ENCODE measurements at regions not wholly inside any gene's neighbourhood (a gene's known extent, or its start where the extent isn't known, plus 50 kb on each side); places are given as distances from the start of the nearest gene placed in this dataset.
A peak's percentile ranks its signal among the peaks of the same experiment; 100 is the strongest.

DNA sequence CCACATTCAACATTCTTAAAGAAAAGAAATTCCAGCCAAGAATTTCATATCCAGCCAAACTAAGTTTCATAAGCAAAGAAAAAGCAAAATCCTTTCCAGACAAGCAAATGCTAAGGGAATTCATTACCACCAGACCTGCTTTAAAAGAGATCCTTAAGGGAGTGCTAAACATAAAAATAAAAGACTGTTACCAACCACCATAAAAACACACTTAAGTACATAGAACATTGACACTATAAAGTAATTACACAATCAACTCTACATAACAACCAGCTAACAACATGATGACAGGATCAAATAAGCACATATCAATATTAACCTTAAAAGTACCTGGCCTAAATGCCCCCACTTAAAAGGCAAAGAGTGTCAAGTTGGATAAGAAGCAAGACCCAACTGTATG lies 153.5 kb downstream of the FTCDNL1 start:
- Histone ChIP-seq H3K36me3 (no peaks in the 10 kb centered on the region), H3K27me3 (no peaks in the 10 kb centered on the region), H3K4me1 (no peaks in the 10 kb centered on the region), H3K4me3 (no peak overlapping the region), H3K27ac (no peak overlapping the region), H3K9me3 (no peaks in the 10 kb centered on the region)
- TF ChIP-seq, protein P1, sequence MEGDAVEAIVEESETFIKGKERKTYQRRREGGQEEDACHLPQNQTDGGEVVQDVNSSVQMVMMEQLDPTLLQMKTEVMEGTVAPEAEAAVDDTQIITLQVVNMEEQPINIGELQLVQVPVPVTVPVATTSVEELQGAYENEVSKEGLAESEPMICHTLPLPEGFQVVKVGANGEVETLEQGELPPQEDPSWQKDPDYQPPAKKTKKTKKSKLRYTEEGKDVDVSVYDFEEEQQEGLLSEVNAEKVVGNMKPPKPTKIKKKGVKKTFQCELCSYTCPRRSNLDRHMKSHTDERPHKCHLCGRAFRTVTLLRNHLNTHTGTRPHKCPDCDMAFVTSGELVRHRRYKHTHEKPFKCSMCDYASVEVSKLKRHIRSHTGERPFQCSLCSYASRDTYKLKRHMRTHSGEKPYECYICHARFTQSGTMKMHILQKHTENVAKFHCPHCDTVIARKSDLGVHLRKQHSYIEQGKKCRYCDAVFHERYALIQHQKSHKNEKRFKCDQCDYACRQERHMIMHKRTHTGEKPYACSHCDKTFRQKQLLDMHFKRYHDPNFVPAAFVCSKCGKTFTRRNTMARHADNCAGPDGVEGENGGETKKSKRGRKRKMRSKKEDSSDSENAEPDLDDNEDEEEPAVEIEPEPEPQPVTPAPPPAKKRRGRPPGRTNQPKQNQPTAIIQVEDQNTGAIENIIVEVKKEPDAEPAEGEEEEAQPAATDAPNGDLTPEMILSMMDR (IDR thresholded peaks at IDR 0.05), result no peak
- DNase-seq (no peak), FAIRE-seq (no peak), ATAC-seq (no peak)
- intact Hi-C loops (cut with DNase I), result no loop called here

DNA sequence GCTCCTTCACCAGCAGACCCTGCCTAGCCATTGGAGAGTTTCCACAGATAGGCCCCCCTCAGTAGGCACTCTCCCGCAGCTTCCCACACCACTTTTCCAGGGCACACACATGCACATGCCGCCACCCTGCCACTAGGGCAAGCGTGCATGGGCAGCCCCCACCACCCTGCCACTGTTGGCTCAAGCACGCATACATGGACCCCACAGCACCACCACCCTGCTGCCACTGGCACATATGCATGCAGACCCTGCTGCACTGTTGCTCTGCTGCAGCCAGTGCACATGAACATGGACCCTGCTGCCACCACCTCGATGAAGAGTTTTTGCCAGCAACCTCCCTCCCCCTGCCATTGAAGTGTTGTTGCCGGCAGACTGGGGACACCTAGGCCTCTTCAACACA lies 154.9 kb downstream of the FTCDNL1 start:
- FAIRE-seq, result no peak
- Histone ChIP-seq H3K4me1 (no peaks in the 10 kb centered on the region), H3K27ac (no peak overlapping the region), H3K9me3 (no peaks in the 10 kb centered on the region), H3K27me3 (no peaks in the 10 kb centered on the region), H3K4me3 (no peak overlapping the region), H3K36me3 (no peaks in the 10 kb centered on the region)
- WGBS, 2 donors, result 79 to 93% methylated on average over 6 of the region's 6 CpGs
- intact Hi-C loops (cut with DNase I), result no loop called here
- peak in 1 of 6 donors; percentile 36 for DNase-seq
- TF ChIP-seq, protein P1 (IDR thresholded peaks at IDR 0.05), result no peak
- ATAC-seq, result no peak

DNA sequence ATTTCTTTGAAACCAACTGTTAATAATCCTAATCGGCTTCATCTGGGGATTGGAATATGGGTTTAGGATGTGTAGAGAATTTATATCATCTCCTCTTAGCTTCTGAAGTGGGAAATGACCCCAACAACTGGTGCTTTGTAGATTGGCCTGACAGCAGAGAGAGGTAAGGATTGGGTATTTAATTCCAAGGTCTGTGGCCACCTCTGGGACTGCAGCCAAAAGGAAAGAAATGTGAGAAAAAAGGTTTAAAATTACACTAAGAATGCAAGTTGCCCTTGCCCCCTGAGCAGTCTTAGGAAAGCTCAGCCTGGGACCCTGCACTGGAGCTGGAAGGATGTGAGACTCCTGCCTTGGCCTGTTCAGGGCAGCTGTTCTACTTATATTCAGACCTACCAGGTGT lies 157.1 kb downstream of the FTCDNL1 start:
- Histone ChIP-seq H3K27me3 (no peaks in the 10 kb centered on the region), H3K9me3 (no peaks in the 10 kb centered on the region), H3K27ac (no peak overlapping the region), H3K4me3 (no peak overlapping the region), H3K4me1 (no peaks in the 10 kb centered on the region), H3K36me3 (no peaks in the 10 kb centered on the region)
- intact Hi-C loops (cut with DNase I), result no loop called here
- DNase-seq (no peak), FAIRE-seq (no peak), ATAC-seq (no peak)
- TF ChIP-seq, protein P1 (IDR thresholded peaks at IDR 0.05), result no peak
- 70 to 71% methylated on average over 1 of the region's 1 CpG for WGBS, 2 donors

DNA sequence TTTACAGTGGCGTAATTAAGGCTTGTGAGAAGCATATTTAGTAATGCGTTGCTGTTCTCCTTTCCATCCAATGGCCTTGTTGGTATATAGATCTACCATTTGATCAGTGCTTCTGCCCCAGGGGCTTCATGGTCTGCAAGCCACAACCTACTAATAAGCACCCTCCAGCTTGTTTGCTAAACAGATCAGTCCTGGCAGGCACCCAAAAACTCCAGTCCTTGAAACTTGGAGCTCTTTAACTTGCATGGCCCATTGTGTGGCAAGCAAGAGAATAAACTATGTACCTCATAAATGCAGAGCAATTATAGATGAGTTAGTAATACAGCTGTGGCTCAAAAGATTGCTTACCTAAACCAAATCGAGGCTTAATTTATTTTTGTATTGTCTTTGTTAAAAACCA lies 158.5 kb downstream of the FTCDNL1 start:
- intact Hi-C loops (cut with DNase I), result no loop called here
- DNase-seq, result peak in 3 of 6 donors; percentile 21 to 34 (median 21)
- Histone ChIP-seq H3K4me3 (no peak overlapping the region), H3K27me3 (no peaks in the 10 kb centered on the region), H3K4me1 (no peaks in the 10 kb centered on the region), H3K27ac (no peak overlapping the region), H3K9me3 (no peaks in the 10 kb centered on the region), H3K36me3 (no peaks in the 10 kb centered on the region)
- 65 to 66% methylated on average over 3 of the region's 3 CpGs for WGBS, 2 donors
- FAIRE-seq, result no peak
- TF ChIP-seq, protein P1 (IDR thresholded peaks at IDR 0.05), result no peak
- ATAC-seq, result no peak

DNA sequence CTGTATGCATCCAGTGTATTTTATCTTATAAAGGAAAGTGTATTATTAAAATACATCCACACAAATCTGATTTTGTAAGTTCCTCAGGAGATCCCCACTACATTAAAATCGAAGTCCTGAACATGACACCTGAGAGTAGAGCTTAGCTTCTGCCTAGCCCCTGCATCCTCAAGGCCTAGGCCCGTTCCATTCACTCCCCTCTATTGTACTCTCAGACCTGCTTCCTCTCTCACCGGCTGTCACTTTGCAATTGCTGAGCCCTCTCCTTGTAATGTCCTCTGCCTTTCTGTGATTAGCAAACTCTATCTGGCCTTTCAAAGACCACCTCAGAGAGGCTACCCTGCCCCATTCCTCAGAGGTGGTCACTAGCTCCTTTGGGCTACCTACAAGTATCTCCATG lies 160.8 kb downstream of the FTCDNL1 start:
- DNase-seq (no peak), FAIRE-seq (no peak), ATAC-seq (no peak)
- intact Hi-C loops (cut with DNase I), result no loop called here
- TF ChIP-seq, protein P1 (IDR thresholded peaks at IDR 0.05), result no peak
- Histone ChIP-seq H3K36me3 (no peaks in the 10 kb centered on the region), H3K4me1 (no peaks in the 10 kb centered on the region), H3K4me3 (no peak overlapping the region), H3K27ac (no peak overlapping the region), H3K27me3 (no peaks in the 10 kb centered on the region), H3K9me3 (no peaks in the 10 kb centered on the region)
- WGBS, 2 donors, result 66% methylated on average over 3 of the region's 3 CpGs

All from pancreas (tissue), 10 donors.